Right atrium auricular region (tissue), 2 donors: ENCODE measurements at regions not wholly inside any gene's neighbourhood (a gene's known extent, or its start where the extent isn't known, plus 50 kb on each side); places are given as distances from the start of the nearest gene placed in this dataset.

ENCODE experiments used
- DNase-seq: peaks from one replicate; pipeline ENCODE4 v3.0.0-alpha.2; 2019; ENCODE audit warnings: low spot score
- H3K27ac ChIP-seq, 2 donors: fragments of 200-600 bp; sonication (generic); 1 replicate in 1 of 2; 2 replicates in 1 of 2; pipeline ENCODE4 v1.5.1; 2016 to 2019
- H3K27me3 ChIP-seq, 2 donors: fragments of 200-600 bp; sonication (generic); one replicate each; pipeline versions ENCODE4 v1.5.1 to v1.6.0; 2017 to 2019
- H3K36me3 ChIP-seq: fragments of 200-600 bp; sonication (generic); one replicate; pipeline ENCODE4 v1.5.1; 2016
- H3K4me1 ChIP-seq, 2 donors: fragments of 200-600 bp; sonication (generic); one replicate each; pipeline versions ENCODE4 v1.5.1 to v1.6.0; 2017 to 2019
- H3K4me3 ChIP-seq, 2 donors: fragments of 200-600 bp; sonication (generic); 1 replicate in 1 of 2; 2 replicates in 1 of 2; pipeline ENCODE4 v1.5.1; 2017 to 2019; ENCODE audit warnings: mild to moderate bottlenecking in 1 of 2, moderate library complexity in 1 of 2
- H3K9me3 ChIP-seq, 2 donors: fragments of 200-600 bp; sonication (generic); one replicate each; pipeline ENCODE4 v1.5.1; 2019
- CTCF ChIP-seq, 2 donors: fragments of 200-600 bp; sonication (generic); IDR thresholded peaks; one replicate each; pipeline ENCODE4 v1.5.1; 2019; ENCODE audit warnings: antibody characterized with exemption in 2 of 2

GRCh38 chr6:137780447-137781034 is 86.5 kb upstream of the TNFAIP3 start:
- no peak overlapping the region for H3K4me3 ChIP-seq
- DNase-seq = no peak
- no peaks in the 10 kb centered on the region for H3K27me3 ChIP-seq
- no peak for TF ChIP-seq CTCF (IDR thresholded peaks at IDR 0.05)
- no peaks in the 10 kb centered on the region for H3K36me3 ChIP-seq
- H3K4me1 ChIP-seq = no peaks in the 10 kb centered on the region
- H3K9me3 ChIP-seq = no peaks in the 10 kb centered on the region
- H3K27ac ChIP-seq = no peak overlapping the region

- no peaks in the 10 kb centered on the region for H3K36me3 ChIP-seq
- no peaks in the 10 kb centered on the region for H3K9me3 ChIP-seq
- no peak for DNase-seq
- TF ChIP-seq CTCF (IDR thresholded peaks at IDR 0.05) = no peak
- H3K4me1 ChIP-seq = no peaks in the 10 kb centered on the region
- H3K27me3 ChIP-seq = no peaks in the 10 kb centered on the region
- H3K4me3 ChIP-seq = no peak overlapping the region
- H3K27ac ChIP-seq = no peak overlapping the region
Measured at GRCh38 chr6:137781639-137782038, 85.4 kb upstream of the TNFAIP3 start.

GRCh38 chr6:137782166-137783039 is 84.7 kb upstream of the TNFAIP3 start:
- Histone ChIP-seq H3K27me3 (no peaks in the 10 kb centered on the region), H3K9me3 (no peaks in the 10 kb centered on the region), H3K4me1 (no peaks in the 10 kb centered on the region), H3K36me3 (no peaks in the 10 kb centered on the region), H3K27ac (no peak overlapping the region), H3K4me3 (no peak overlapping the region)
- TF ChIP-seq CTCF (IDR thresholded peaks at IDR 0.05) = no peak
- no peak for DNase-seq

DNA sequence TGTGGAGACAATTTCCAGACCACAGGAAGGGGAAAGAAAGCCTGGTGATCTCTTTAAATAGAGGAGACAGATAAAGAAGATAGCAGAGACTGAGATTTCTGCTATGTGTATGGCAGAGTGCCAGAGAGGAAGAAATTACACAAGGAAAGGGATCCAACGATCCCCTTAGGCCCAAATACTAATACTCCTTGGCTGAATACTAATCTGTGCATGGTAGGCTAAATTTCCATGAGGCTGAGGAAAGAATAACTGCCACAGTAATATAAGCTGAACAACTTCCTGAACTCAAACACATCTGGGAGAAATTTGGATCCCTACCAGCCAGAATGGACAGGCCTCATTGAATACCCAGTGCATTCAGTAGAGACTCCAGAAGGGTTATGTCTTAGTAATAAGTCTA is 83.3 kb upstream of the TNFAIP3 start:
- no peak overlapping the region for H3K4me3 ChIP-seq
- no peaks in the 10 kb centered on the region for H3K27me3 ChIP-seq
- H3K36me3 ChIP-seq = no peaks in the 10 kb centered on the region
- no peaks in the 10 kb centered on the region for H3K4me1 ChIP-seq
- no peak for TF ChIP-seq CTCF (IDR thresholded peaks at IDR 0.05)
- no peaks in the 10 kb centered on the region for H3K9me3 ChIP-seq
- no peak overlapping the region for H3K27ac ChIP-seq
- no peak for DNase-seq

GRCh38 chr6:137784583-137784982 is 82.5 kb upstream of the TNFAIP3 start:
- no peak for DNase-seq
- H3K4me3 ChIP-seq = no peak overlapping the region
- H3K27me3 ChIP-seq = no peaks in the 10 kb centered on the region
- no peaks in the 10 kb centered on the region for H3K9me3 ChIP-seq
- H3K4me1 ChIP-seq = no peaks in the 10 kb centered on the region
- TF ChIP-seq CTCF (IDR thresholded peaks at IDR 0.05) = no peak
- no peaks in the 10 kb centered on the region for H3K36me3 ChIP-seq
- H3K27ac ChIP-seq = no peak overlapping the region
